Endothelial cell of umbilical vein (primary cell): ENCODE measurements at regions not wholly inside any gene's neighbourhood (a gene's known extent, or its start where the extent isn't known, plus 50 kb on each side); places are given as distances from the start of the nearest gene placed in this dataset.

Source experiments
- BruUV-seq: library from RNA; stranded (reverse); fragments of 400-500 nt; replicated peaks from 2 replicates; lab custom pipeline; 2021; lab: Mats Ljungman, UMichigan
- CTCF ChIA-PET: fragments of 300-600, 350-600 bp; sonication (Branson Sonifier 250); formaldehyde crosslinking; loops from one replicate; lab custom pipeline; 2021; ENCODE audit warnings: antibody characterized with exemption, inconsistent platforms; lab: Charles Lee
- POLR2A ChIA-PET: fragments of 300-600, 350-600 bp; sonication (Branson Sonifier 250); formaldehyde crosslinking; loops from one replicate; lab custom pipeline; 2021; ENCODE audit warnings: antibody characterized with exemption, inconsistent platforms; lab: Charles Lee
- DNase-seq: peaks from one replicate; pipeline ENCODE4 v3.0.0-alpha.2; 2011; ENCODE audit warnings: low read depth, low spot score
- FAIRE-seq: peaks from 2 replicates; lab custom pipeline; 2011; peaks lifted over from hg19 to GRCh38; lab: Jason Lieb, UNC
- H2AFZ ChIP-seq: 2 replicates; pipeline ENCODE4 v1.6.0; 2012; ENCODE audit warnings: low read depth, low read length, control low read depth, inconsistent platforms
- H3K27ac ChIP-seq: 2 replicates; pipeline ENCODE4 v1.5.1; 2011; ENCODE audit warnings: low read depth, mild to moderate bottlenecking, control low read depth, low read length, moderate library complexity; ENCODE audit not compliant: insufficient read depth
- H3K27me3 ChIP-seq, 2 experiments: 2 replicates each; pipeline versions ENCODE4 v1.6.0 to v1.6.1; 2011; ENCODE audit warnings: low read length in 2 of 2, mixed read lengths in 1 of 2; ENCODE audit not compliant: control insufficient read depth in 2 of 2, insufficient read depth in 2 of 2
- H3K36me3 ChIP-seq, 2 experiments: 2 replicates in 1 of 2; 3 replicates in 1 of 2; pipeline ENCODE4 v1.5.1; 2011; ENCODE audit warnings: low read length in 2 of 2, mild to moderate bottlenecking in 1 of 2, moderate library complexity in 1 of 2; ENCODE audit not compliant: control insufficient read depth in 2 of 2, insufficient read depth in 2 of 2; ENCODE audit errors: extremely low read depth in 1 of 2
- H3K4me1 ChIP-seq: 3 replicates; pipeline ENCODE4 v1.5.1; 2011; ENCODE audit warnings: mild to moderate bottlenecking, low read length; ENCODE audit not compliant: control insufficient read depth, insufficient read depth; ENCODE audit errors: extremely low read depth
- H3K4me2 ChIP-seq: 2 replicates; pipeline ENCODE4 v1.6.1; 2011; ENCODE audit warnings: low read length, control low read depth, mixed read lengths; ENCODE audit not compliant: insufficient read depth
- H3K4me3 ChIP-seq, 3 experiments: fragments of 200-600 bp in 1 of 3; sonication (generic), shearing (Covaris generic) in 1 of 3; replicated peaks in 1 of 3; 2 replicates each; pipeline ENCODE4 v1.5.1; 2011 to 2016; ENCODE audit warnings: control low read depth in 3 of 3, low read length in 3 of 3, mild to moderate bottlenecking in 2 of 3, inconsistent platforms in 1 of 3, low read depth in 1 of 3, moderate library complexity in 1 of 3; ENCODE audit not compliant: insufficient read depth in 1 of 3
- H3K79me2 ChIP-seq: 2 replicates; pipeline ENCODE4 v1.6.0; 2012; ENCODE audit warnings: low read length, inconsistent platforms; ENCODE audit not compliant: control insufficient read depth, insufficient read depth
- H3K9ac ChIP-seq: replicated peaks from 2 replicates; pipeline ENCODE3; 2011; ENCODE audit warnings: low read length, control low read depth; ENCODE audit not compliant: insufficient read depth; ENCODE audit errors: extremely low read depth
- H3K9me1 ChIP-seq: replicated peaks from 3 replicates; pipeline ENCODE4 v1.6.0; 2011; ENCODE audit warnings: mild to moderate bottlenecking, low read length; ENCODE audit not compliant: control insufficient read depth, insufficient read depth; ENCODE audit errors: extremely low read depth
- H3K9me3 ChIP-seq: replicated peaks from 2 replicates; pipeline ENCODE4 v1.5.1; 2012; ENCODE audit warnings: low read length, inconsistent platforms; ENCODE audit not compliant: control insufficient read depth, insufficient read depth
- H4K20me1 ChIP-seq: replicated peaks from 2 replicates; pipeline ENCODE3; 2011; ENCODE audit warnings: mild to moderate bottlenecking, low read length; ENCODE audit not compliant: control insufficient read depth, insufficient read depth; ENCODE audit errors: extremely low read depth
- EZH2 ChIP-seq: IDR thresholded peaks from 2 replicates; pipeline ENCODE4 v1.6.1; 2012; ENCODE audit warnings: borderline replicate concordance, low read depth, mild to moderate bottlenecking, moderate library complexity, low read length, inconsistent platforms; ENCODE audit not compliant: severe bottlenecking
- FOS ChIP-seq: IDR thresholded peaks from 2 replicates; pipeline ENCODE4 v1.6.1; 2011; ENCODE audit warnings: mild to moderate bottlenecking, low read length, moderate library complexity, borderline replicate concordance; ENCODE audit not compliant: insufficient read depth
- GATA2 ChIP-seq: IDR thresholded peaks from 2 replicates; pipeline ENCODE4 v1.7.0; 2011; ENCODE audit warnings: low read depth, mild to moderate bottlenecking, moderate library complexity, mixed read lengths, low read length; ENCODE audit not compliant: insufficient read length, insufficient read depth
- JUN ChIP-seq: IDR thresholded peaks from 2 replicates; pipeline ENCODE4 v1.6.1; 2011; ENCODE audit warnings: borderline replicate concordance, low read depth; ENCODE audit not compliant: insufficient read length, insufficient read depth
- MYC ChIP-seq: IDR thresholded peaks from one replicate; pipeline ENCODE4 v1.6.1; 2011; ENCODE audit warnings: mild to moderate bottlenecking, low read depth, low read length
- POLR2A ChIP-seq: IDR thresholded peaks from 2 replicates; pipeline ENCODE4 v1.6.1; 2012; ENCODE audit warnings: low read depth, mild to moderate bottlenecking, control low read depth, low read length
- POLR2AphosphoS5 ChIP-seq: IDR thresholded peaks from 2 replicates; pipeline ENCODE4 v1.6.1; 2012; ENCODE audit warnings: low read depth, mild to moderate bottlenecking, control low read depth, low read length, moderate library complexity; ENCODE audit not compliant: insufficient read depth
- dilution Hi-C: fragments of 300-500 bp; cut with MboI; formaldehyde crosslinking; loops from one replicate; pipeline ENCODE4 v1.15.0; 2019; ENCODE audit warnings: low sequenced_read_pairs; ENCODE audit not compliant: extremely low pct_ligation_motif_present
- intact Hi-C: fragments of 100-400 bp; cut with micrococcal nuclease; formaldehyde crosslinking; loops from one replicate; pipeline ENCODE4 v1.10.0; 2022
- TF ChIP-seq, protein P1 (sequence below): IDR thresholded peaks from 2 replicates; pipeline ENCODE4 v1.6.1; 2011; ENCODE audit not compliant: insufficient read depth, insufficient read length
- TF ChIP-seq, protein P2 (sequence below), 2 donors: IDR thresholded peaks; 1 replicate in 1 of 2; 2 replicates in 1 of 2; pipeline ENCODE4 v1.5.1; 2011; ENCODE audit warnings: low read length in 2 of 2, mild to moderate bottlenecking in 2 of 2, moderate library complexity in 2 of 2, control low read depth in 1 of 2, inconsistent platforms in 1 of 2, low read depth in 1 of 2; ENCODE audit not compliant: insufficient read depth in 1 of 2; ENCODE audit errors: extremely low read depth in 1 of 2

DNA sequence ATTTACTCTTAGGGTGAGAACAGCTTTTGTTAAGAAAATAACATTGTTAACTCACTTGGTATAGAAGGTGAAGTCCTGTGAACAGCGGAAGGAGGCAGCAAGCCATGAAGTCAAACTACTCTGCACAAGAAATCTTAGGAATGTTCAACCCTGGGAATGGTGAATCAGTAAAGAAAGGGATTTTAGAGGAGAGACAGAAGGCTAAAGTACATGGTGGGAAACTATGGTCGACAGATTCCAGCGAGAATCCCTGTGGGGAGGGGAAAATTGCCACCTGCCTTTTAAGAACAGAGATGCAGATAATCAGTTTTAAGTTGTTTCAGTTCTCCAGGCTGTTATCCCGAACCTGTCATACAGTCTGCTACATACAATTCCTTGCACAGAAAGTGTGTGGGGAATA lies 63.2 kb upstream of the PTPRR start:
- DNase-seq (no peak), FAIRE-seq (no peak)
- no TSS peak for BruUV-seq
- Histone ChIP-seq H3K9ac (no peak overlapping the region), H3K4me2 (no peak overlapping the region), H2AFZ (no peak overlapping the region), H3K4me1 (no peaks in the 10 kb centered on the region), H3K27me3 (no peaks in the 10 kb centered on the region), H3K9me3 (no peaks in the 10 kb centered on the region), H4K20me1 (no peaks in the 10 kb centered on the region), H3K4me3 (no peak overlapping the region), H3K36me3 (no peaks in the 10 kb centered on the region), H3K27ac (no peak overlapping the region), H3K9me1 (no peaks in the 10 kb centered on the region), H3K79me2 (no peaks in the 10 kb centered on the region)
- dilution Hi-C loops (no loop called here), intact Hi-C loops (no loop called here)
- POLR2A ChIA-PET, result no interaction called here
- CTCF ChIA-PET, result no interaction called here
- TF ChIP-seq FOS, result no peak
- no peak for TF ChIP-seq EZH2
- no peak for TF ChIP-seq POLR2A
- TF ChIP-seq MYC, result no peak

DNA sequence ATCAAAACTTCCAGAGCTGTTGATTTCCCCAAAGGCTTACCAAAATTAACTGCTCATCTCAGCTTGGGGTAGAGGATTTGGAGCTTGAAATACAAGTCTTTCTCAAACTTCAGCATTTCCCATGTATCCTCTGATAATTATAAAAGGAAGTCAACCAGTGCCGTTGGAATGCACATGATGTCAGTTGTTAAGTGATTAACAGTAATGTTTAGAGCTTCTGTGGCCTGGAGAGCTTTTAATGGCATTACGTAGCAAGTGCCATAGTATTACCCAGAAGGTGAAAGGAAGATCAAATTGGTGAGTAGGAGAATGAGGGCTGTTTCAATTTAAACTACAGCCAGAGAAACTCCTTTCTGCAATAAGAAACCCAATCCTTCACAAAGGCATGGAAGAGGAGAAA lies 62.5 kb upstream of the PTPRR start:
- Histone ChIP-seq H3K79me2 (no peaks in the 10 kb centered on the region), H3K4me3 (no peak overlapping the region)
- no TSS peak for BruUV-seq

More for the DNA sequence above, 62.5 kb upstream of the PTPRR start:
- Histone ChIP-seq H3K9me3 (no peaks in the 10 kb centered on the region), H3K4me2 (no peak overlapping the region), H3K27ac (no peak overlapping the region), H3K27me3 (no peaks in the 10 kb centered on the region), H2AFZ (no peak overlapping the region), H3K4me1 (no peaks in the 10 kb centered on the region), H3K36me3 (no peaks in the 10 kb centered on the region), H3K9ac (no peak overlapping the region), H3K9me1 (no peaks in the 10 kb centered on the region), H4K20me1 (no peaks in the 10 kb centered on the region)
- TF ChIP-seq POLR2A (no peak), JUN (no peak), GATA2 (no peak), FOS (no peak), MYC (no peak), POLR2AphosphoS5 (no peak), EZH2 (no peak)
- TF ChIP-seq, protein P1, sequence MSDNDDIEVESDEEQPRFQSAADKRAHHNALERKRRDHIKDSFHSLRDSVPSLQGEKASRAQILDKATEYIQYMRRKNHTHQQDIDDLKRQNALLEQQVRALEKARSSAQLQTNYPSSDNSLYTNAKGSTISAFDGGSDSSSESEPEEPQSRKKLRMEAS, result no peak
- TF ChIP-seq, protein P2, sequence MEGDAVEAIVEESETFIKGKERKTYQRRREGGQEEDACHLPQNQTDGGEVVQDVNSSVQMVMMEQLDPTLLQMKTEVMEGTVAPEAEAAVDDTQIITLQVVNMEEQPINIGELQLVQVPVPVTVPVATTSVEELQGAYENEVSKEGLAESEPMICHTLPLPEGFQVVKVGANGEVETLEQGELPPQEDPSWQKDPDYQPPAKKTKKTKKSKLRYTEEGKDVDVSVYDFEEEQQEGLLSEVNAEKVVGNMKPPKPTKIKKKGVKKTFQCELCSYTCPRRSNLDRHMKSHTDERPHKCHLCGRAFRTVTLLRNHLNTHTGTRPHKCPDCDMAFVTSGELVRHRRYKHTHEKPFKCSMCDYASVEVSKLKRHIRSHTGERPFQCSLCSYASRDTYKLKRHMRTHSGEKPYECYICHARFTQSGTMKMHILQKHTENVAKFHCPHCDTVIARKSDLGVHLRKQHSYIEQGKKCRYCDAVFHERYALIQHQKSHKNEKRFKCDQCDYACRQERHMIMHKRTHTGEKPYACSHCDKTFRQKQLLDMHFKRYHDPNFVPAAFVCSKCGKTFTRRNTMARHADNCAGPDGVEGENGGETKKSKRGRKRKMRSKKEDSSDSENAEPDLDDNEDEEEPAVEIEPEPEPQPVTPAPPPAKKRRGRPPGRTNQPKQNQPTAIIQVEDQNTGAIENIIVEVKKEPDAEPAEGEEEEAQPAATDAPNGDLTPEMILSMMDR (IDR thresholded peaks at IDR 0.05; ENCODE audit: extremely low read depth in 1 of 2, insufficient read depth in 1 of 2, low read depth in 1 of 2, low read length in 2 of 2), result no peak
- CTCF ChIA-PET, result no interaction called here
- dilution Hi-C loops, result no loop called here
- DNase-seq, result no peak
- FAIRE-seq, result no peak
- intact Hi-C loops, result no loop called here
- POLR2A ChIA-PET, result no interaction called here
